ENCODE measurements at regions not wholly inside any gene's neighbourhood (a gene's known extent, or its start where the extent isn't known, plus 50 kb on each side); places are given as distances from the start of the nearest gene placed in this dataset.

- no peak for TF ChIP-seq ZNF7 (CRISPR knock-in tag; IDR thresholded peaks at IDR 0.05)
- no peak for TF ChIP-seq MYC (CRISPR knock-in tag; IDR thresholded peaks at IDR 0.05; ENCODE audit: borderline replicate concordance)
- no peak for TF ChIP-seq USF2 (IDR thresholded peaks at IDR 0.05; ENCODE audit: low read depth, low read length)
- no peak for TF ChIP-seq USF2 (CRISPR knock-in tag; IDR thresholded peaks at IDR 0.05; ENCODE audit: borderline replicate concordance)
- TF ChIP-seq GLI4 (CRISPR knock-in tag; IDR thresholded peaks at IDR 0.05; ENCODE audit: borderline replicate concordance), result no peak
- no peak for TF ChIP-seq JUND (CRISPR knock-in tag; IDR thresholded peaks at IDR 0.05)
- TF ChIP-seq NFATC3 (CRISPR knock-in tag; IDR thresholded peaks at IDR 0.05), result no peak
- no peak for TF ChIP-seq NR2F6 (IDR thresholded peaks at IDR 0.05)
- no peak for TF ChIP-seq NR2F6 (CRISPR knock-in tag; IDR thresholded peaks at IDR 0.05)
- TF ChIP-seq TP53 (CRISPR knock-in tag; conservative IDR thresholded peaks at IDR 0.05), result no peak
- no peak for TF ChIP-seq PLRG1 (conservative IDR thresholded peaks at IDR 0.05)
These were observed 118.6 kb downstream of the ATXN7L3B start for GRCh38 chr12:74656251-74656650.

All from HepG2 (cell line).